ENCODE measurements at regions not wholly inside any gene's neighbourhood (a gene's known extent, or its start where the extent isn't known, plus 50 kb on each side); places are given as distances from the start of the nearest gene placed in this dataset.

DNA sequence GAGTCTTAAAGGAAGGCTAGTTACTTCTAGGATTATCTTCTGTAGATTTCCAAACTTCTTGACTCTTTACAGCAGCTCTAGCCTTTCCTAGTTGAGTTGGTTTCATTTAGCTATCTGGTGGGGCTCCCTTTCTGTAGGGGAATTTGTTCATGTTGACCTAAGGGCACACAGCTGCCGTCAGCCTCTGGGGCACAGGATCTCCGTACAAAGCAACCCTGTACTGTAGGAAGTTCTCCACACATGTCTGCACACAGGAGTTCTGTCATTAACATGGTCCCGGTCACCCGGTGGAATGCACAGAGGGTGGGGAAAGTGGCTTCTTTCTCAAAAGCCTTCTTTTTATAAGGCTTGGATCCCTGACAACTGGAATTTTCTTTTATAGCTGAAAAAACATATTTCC, 88.7 kb upstream of the TNIK start:
- TF ChIP-seq, protein P1, sequence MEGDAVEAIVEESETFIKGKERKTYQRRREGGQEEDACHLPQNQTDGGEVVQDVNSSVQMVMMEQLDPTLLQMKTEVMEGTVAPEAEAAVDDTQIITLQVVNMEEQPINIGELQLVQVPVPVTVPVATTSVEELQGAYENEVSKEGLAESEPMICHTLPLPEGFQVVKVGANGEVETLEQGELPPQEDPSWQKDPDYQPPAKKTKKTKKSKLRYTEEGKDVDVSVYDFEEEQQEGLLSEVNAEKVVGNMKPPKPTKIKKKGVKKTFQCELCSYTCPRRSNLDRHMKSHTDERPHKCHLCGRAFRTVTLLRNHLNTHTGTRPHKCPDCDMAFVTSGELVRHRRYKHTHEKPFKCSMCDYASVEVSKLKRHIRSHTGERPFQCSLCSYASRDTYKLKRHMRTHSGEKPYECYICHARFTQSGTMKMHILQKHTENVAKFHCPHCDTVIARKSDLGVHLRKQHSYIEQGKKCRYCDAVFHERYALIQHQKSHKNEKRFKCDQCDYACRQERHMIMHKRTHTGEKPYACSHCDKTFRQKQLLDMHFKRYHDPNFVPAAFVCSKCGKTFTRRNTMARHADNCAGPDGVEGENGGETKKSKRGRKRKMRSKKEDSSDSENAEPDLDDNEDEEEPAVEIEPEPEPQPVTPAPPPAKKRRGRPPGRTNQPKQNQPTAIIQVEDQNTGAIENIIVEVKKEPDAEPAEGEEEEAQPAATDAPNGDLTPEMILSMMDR (IDR thresholded peaks at IDR 0.05; ENCODE audit: control extremely low read depth, extremely low read depth, low read depth, missing control alignments) = no peak
- no peak for DNase-seq (ENCODE audit: extremely low spot score)
- ChIA-PET CTCF (interaction anchor here (0.9 to 3.2 kb wide), 6 partner anchors 9 to 17 kb away, joined by 3 to 15 read pairs (median 6); no protein-coding TSS in a partner anchor), POLR2A (no interaction called here)

- TF ChIP-seq, protein P1 (IDR thresholded peaks at IDR 0.05; ENCODE audit: control extremely low read depth, extremely low read depth, low read depth, missing control alignments) = no peak
- POLR2A ChIA-PET = no interaction called here
- CTCF ChIA-PET = interaction anchor here (0.8 to 2.9 kb wide), 3 partner anchors 10 to 52 kb away, joined by 3 to 7 read pairs (median 3); no protein-coding TSS in a partner anchor
- DNase-seq (ENCODE audit: extremely low spot score) = no peak
These were observed 83.6 kb upstream of the TNIK start for GRCh38 chr3:171543759-171544300.

- ChIA-PET CTCF (interaction anchor here (1.5 to 2.9 kb wide), 4 partner anchors 11 to 27 kb away, joined by 3 to 7 read pairs (median 4); no protein-coding TSS in a partner anchor), POLR2A (interaction anchor here (0.6 kb wide), 1 partner anchor 1060 kb away, joined by 5 read pairs; no protein-coding TSS in a partner anchor)
- no peak for DNase-seq (ENCODE audit: extremely low spot score)
- TF ChIP-seq, protein P1 (IDR thresholded peaks at IDR 0.05; ENCODE audit: control extremely low read depth, extremely low read depth, low read depth, missing control alignments) = no peak
These were observed 82.8 kb upstream of the TNIK start for GRCh38 chr3:171542976-171543375.

DNA sequence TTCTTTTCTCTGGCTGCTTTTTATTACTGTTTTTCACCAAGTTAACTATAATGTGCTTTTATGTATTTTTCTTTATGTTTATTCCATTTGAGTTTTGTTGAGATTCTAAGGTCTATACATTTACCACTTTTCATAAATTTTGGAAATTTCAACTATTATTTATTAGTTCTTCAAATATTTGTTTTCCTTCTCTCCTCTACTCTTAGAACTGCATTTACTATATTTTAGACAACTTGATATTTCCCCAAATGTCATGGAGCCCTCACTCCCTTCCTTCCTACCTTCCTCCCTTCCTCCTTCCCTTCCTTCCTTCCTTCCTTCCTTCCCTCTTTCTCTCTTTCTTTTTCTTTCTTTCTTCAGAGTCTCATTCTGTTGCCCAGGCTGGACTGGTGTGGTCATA, 81.4 kb upstream of the TNIK start:
- TF ChIP-seq, protein P1 (IDR thresholded peaks at IDR 0.05; ENCODE audit: control extremely low read depth, extremely low read depth, low read depth, missing control alignments) = no peak
- POLR2A ChIA-PET = no interaction called here
- CTCF ChIA-PET = interaction anchor here (1.5 to 2.9 kb wide), 3 partner anchors 14 to 25 kb away, joined by 4 to 7 read pairs (median 4); no protein-coding TSS in a partner anchor
- DNase-seq (ENCODE audit: extremely low spot score) = no peak

DNA sequence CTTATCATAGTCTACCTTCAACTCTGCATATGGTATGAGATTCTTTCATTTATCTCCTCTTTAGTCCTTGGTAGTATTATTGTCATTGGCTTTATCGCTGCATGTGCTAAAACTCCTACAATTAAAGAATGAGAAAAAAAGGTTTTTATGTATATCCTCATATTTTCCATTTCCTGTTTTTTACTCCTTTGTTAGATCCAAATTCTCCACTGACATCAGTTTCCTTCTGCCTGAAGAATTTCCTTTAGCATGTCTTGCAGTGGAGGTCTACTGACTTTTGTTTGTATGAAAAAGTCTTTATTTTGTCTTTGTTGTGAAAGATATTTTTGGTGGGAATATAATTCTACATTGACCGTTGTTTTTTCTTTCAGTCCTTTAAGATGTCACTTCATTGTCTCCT, 81.0 kb upstream of the TNIK start:
- ChIA-PET CTCF (no interaction called here), POLR2A (no interaction called here)
- no peak for DNase-seq (ENCODE audit: extremely low spot score)
- TF ChIP-seq, protein P1 (IDR thresholded peaks at IDR 0.05; ENCODE audit: control extremely low read depth, extremely low read depth, low read depth, missing control alignments) = no peak

- POLR2A ChIA-PET = no interaction called here
- CTCF ChIA-PET = no interaction called here
- no peak for DNase-seq (ENCODE audit: extremely low spot score)
- TF ChIP-seq, protein P1 (IDR thresholded peaks at IDR 0.05; ENCODE audit: control extremely low read depth, extremely low read depth, low read depth, missing control alignments) = no peak
These were observed 75.6 kb upstream of the TNIK start for GRCh38 chr3:171535799-171536198.

All from GM10248 (cell line).